ENCODE measurements at regions not wholly inside any gene's neighbourhood (a gene's known extent, or its start where the extent isn't known, plus 50 kb on each side); places are given as distances from the start of the nearest gene placed in this dataset.

DNA sequence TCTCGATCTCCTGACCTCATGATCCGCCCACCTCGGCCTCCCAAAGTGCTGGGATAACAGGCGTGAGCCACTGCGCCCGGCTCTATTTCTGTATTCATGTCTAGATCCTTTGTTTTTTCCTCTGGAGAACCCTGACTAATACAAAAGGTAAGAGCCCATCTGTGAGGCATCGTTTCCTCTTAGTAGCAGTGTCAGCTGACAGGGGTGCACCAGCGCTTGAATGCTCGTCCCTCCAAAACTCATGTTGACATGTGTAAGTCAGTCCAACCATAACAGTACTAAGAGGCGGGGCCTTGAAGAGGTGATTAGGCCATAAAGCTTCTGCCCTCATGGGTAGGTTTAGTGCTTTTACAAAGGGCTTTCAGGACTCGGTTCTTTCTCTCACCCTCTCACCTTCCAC, 470.1 kb upstream of the B3GAT1 start:
- TF ChIP-seq, protein P1, sequence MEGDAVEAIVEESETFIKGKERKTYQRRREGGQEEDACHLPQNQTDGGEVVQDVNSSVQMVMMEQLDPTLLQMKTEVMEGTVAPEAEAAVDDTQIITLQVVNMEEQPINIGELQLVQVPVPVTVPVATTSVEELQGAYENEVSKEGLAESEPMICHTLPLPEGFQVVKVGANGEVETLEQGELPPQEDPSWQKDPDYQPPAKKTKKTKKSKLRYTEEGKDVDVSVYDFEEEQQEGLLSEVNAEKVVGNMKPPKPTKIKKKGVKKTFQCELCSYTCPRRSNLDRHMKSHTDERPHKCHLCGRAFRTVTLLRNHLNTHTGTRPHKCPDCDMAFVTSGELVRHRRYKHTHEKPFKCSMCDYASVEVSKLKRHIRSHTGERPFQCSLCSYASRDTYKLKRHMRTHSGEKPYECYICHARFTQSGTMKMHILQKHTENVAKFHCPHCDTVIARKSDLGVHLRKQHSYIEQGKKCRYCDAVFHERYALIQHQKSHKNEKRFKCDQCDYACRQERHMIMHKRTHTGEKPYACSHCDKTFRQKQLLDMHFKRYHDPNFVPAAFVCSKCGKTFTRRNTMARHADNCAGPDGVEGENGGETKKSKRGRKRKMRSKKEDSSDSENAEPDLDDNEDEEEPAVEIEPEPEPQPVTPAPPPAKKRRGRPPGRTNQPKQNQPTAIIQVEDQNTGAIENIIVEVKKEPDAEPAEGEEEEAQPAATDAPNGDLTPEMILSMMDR (IDR thresholded peaks at IDR 0.05) = no peak
- no peak for TF ChIP-seq POLR2A (IDR thresholded peaks at IDR 0.05)

All from heart left ventricle (tissue), 13 donors.